HG02884 (cell line): ENCODE measurements at regions not wholly inside any gene's neighbourhood (a gene's known extent, or its start where the extent isn't known, plus 50 kb on each side); places are given as distances from the start of the nearest gene placed in this dataset.

Experiments
- ATAC-seq: cut with Tn5 transposase; IDR thresholded peaks from one replicate; pipeline ENCODE4 v1.9.1; 2021; ENCODE audit warnings: mild to moderate bottlenecking, moderate library complexity; ENCODE audit not compliant: unreplicated experiment

DNA sequence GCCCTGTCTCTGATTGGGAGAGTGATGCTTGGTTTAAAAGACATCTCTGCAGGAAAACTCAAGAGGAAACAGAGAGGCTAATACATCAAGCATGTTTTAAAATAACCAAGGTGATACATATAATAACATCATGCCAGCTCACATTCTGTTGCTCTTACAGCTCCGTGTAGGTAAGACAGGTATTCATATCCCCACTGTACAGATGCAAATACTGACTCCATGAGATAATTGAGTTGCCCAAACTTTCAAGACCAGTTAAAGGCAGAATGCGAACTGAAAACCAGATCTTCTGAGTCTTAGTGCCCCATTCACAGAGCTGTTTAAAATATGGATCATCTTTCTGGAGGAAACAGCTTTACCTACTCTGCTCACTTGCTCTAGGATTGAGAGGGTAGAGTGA is 214.0 kb downstream of the PIK3R1 start:
- no peak for ATAC-seq

- ATAC-seq: no peak
Measured at GRCh38 chr5:68430279-68430678, 214.7 kb downstream of the PIK3R1 start.

- no peak for ATAC-seq
Measured at GRCh38 chr5:68431186-68431585, 215.6 kb downstream of the PIK3R1 start.

GRCh38 chr5:68431601-68432337 is 216.2 kb downstream of the PIK3R1 start:
- no peak for ATAC-seq

GRCh38 chr5:68432682-68433081 is 217.1 kb downstream of the PIK3R1 start:
- no peak for ATAC-seq

GRCh38 chr5:68433526-68433922 is 218.0 kb downstream of the PIK3R1 start:
- ATAC-seq: no peak

GRCh38 chr5:68433923-68434879 is 218.6 kb downstream of the PIK3R1 start:
- ATAC-seq: peak; percentile 98

- no peak for ATAC-seq
Measured at GRCh38 chr5:68435611-68436010, 220.1 kb downstream of the PIK3R1 start.

DNA sequence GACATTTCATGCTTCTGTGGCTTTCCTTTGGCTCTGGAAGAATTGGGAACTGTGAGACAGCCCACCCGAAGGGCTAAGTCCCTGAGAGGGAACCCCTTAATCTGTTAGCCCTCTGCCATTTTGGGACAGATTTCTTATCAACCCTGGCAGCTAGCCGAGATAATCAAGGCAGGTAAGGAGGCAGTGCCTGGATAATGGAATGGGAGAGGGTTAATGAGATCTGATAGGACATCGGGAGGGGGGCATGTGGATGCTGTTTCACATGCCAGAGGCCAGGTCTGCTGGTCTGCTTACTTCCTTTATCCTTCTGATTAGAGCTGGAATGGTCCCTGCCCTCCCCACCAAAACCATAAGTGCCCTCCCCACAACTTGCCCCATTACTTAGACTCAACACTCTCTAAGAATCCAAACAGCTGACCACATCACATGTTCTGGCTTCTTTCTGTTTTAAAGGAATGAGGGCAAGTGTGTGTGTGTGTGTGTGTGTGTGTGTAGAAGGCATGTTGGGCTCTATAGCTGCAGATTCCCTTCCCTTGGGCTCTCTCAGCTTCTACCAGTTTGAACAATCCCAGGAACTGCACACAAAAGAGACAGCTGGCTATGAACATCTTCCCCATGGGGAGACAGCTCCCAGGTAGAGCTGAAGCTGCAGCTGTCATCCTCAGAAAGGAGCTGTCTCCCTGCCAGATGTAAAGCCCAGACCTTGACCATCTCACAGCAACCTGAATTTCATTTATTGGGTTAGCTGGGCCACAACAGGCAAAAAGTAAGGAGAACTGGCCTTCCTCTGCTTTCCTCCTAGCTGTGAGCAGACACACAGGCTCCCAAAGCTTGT is 221.3 kb downstream of the PIK3R1 start:
- ATAC-seq: no peak

- no peak for ATAC-seq
Measured at GRCh38 chr5:68438876-68439275, 223.3 kb downstream of the PIK3R1 start.

DNA sequence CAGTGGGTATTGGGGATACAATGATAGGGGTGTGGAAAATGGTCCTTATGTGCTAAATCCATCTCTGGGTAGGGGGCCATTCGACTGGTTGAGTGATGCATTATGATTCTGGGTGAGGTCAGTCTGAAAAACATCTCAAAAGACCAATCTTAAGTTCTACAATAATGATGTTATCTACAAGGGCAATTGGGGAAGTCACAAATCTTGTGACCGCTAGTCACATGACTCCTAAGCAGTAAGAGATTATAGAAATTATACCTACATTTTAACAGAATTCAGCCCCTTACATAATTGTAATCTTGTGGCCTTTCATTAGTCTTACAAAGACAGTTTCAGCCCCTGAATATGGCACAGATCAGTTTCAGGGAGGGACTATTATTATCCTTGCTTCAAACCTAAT is 224.7 kb downstream of the PIK3R1 start:
- no peak for ATAC-seq

DNA sequence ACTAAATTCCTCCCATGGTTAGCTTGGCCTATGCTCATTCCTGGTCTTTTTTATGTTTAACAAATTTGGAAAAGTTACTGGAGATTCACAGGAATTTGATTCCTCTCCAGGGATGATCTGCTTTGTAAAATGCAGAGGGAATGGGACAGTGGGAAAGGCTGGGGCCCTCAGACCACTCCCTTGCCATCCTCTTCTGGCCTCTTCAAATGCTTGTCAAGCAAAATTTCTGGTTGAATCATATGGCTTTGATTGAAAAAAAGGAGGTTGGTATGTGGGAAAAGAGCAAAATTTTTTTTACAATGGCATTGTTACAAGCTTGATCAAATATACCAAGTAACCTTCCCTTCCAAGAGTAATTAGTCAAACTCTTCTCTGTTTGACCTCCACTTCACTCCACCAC is 225.1 kb downstream of the PIK3R1 start:
- ATAC-seq: no peak

- no peak for ATAC-seq
Measured at GRCh38 chr5:68441309-68442073, 225.9 kb downstream of the PIK3R1 start.

GRCh38 chr5:68443091-68443490 is 227.5 kb downstream of the PIK3R1 start:
- no peak for ATAC-seq

- no peak for ATAC-seq
Measured at GRCh38 chr5:68444048-68444447, 228.5 kb downstream of the PIK3R1 start.

- ATAC-seq: no peak
Measured at GRCh38 chr5:68444833-68445232, 229.3 kb downstream of the PIK3R1 start.

- no peak for ATAC-seq
Measured at GRCh38 chr5:68445257-68446069, 229.9 kb downstream of the PIK3R1 start.

GRCh38 chr5:68446070-68446357 is 230.5 kb downstream of the PIK3R1 start:
- ATAC-seq: no peak

- peak; percentile 96 for ATAC-seq
Measured at GRCh38 chr5:68446487-68446894, 230.9 kb downstream of the PIK3R1 start.
